IPS-15b (cell line): ENCODE measurements at regions not wholly inside any gene's neighbourhood (a gene's known extent, or its start where the extent isn't known, plus 50 kb on each side); places are given as distances from the start of the nearest gene placed in this dataset.
A peak's percentile ranks its signal among the peaks of the same experiment; 100 is the strongest.

Experiments used
- H3K27me3 ChIP-seq: one replicate; pipeline ENCODE4 v1.6.1; 2013; ENCODE audit warnings: low read length; ENCODE audit not compliant: control insufficient read depth, insufficient read depth
- H3K36me3 ChIP-seq: one replicate; pipeline ENCODE4 v1.6.1; 2013; ENCODE audit warnings: low read length; ENCODE audit not compliant: control insufficient read depth, insufficient read depth
- H3K4me1 ChIP-seq: one replicate; pipeline ENCODE4 v1.6.1; 2013; ENCODE audit warnings: mild to moderate bottlenecking, low read length; ENCODE audit not compliant: control insufficient read depth, insufficient read depth
- H3K4me3 ChIP-seq: one replicate; pipeline ENCODE4 v1.5.1; 2013; ENCODE audit warnings: low read depth, low read length
- H3K9ac ChIP-seq: one replicate; pipeline ENCODE4 v1.6.1; 2013; ENCODE audit warnings: low read depth, mild to moderate bottlenecking, low read length
- H3K9me3 ChIP-seq: one replicate; pipeline ENCODE4 v1.6.1; 2013; ENCODE audit warnings: mild to moderate bottlenecking, low read length; ENCODE audit not compliant: control insufficient read depth, insufficient read depth

DNA sequence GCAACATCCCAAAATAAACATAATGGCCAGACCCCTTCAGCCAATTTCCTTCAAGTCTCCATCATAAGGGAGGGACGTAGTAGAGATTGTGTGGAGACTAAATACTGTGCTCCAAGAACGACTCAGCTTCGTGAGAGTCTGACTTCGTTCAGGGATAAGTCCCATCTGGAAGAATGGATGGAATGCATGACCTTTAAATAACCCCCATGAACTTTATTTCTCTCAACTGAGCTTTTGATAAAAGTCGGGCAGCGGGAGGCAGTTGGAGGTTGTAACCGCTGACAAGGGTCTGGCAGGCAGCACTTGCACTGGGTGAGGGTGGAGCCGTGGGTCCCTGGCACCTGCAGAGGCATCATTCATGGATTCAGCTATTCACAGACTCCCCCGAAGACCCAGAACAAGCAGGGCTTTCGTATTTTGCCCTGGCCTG is 115.9 kb downstream of the ZFP36L2 start:
- Histone ChIP-seq H3K4me1 (no peaks in the 10 kb centered on the region), H3K27me3 (no peaks in the 10 kb centered on the region), H3K9ac (no peak overlapping the region), H3K9me3 (no peaks in the 10 kb centered on the region), H3K36me3 (no peaks in the 10 kb centered on the region), H3K4me3 (no peak overlapping the region)

- Histone ChIP-seq H3K4me1 (no peaks in the 10 kb centered on the region), H3K4me3 (no peak overlapping the region)
Measured at GRCh38 chr2:43109261-43109743, 117.1 kb downstream of the ZFP36L2 start.

DNA sequence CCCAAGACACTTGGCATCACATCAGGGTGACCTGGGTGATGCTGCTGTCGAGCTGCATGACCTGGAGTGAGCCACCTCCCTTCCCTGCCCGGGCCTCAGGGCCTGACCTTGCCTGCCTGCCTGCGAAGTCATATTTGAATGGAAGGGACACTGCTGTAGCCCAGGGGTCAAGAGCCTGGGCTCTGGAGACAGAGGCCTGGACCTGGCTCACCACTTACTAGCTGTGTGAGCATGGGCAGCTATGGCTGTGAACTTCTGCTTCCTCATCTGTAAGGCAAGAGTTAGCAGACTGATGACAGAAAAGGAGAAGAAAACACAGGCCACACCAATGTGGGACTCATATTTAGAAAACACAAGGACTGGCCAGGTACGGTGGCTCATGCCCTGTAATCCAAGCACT is 118.7 kb downstream of the ZFP36L2 start:
- H3K9me3 ChIP-seq: no peaks in the 10 kb centered on the region
- H3K27me3 ChIP-seq: no peaks in the 10 kb centered on the region

More at GRCh38 chr2:43109261-43109743, 117.1 kb downstream of the ZFP36L2 start:
- no peak overlapping the region for H3K9ac ChIP-seq
- no peaks in the 10 kb centered on the region for H3K9me3 ChIP-seq
- no peaks in the 10 kb centered on the region for H3K36me3 ChIP-seq
- H3K27me3 ChIP-seq: no peaks in the 10 kb centered on the region

GRCh38 chr2:43106559-43107527 is 119.6 kb downstream of the ZFP36L2 start:
- Histone ChIP-seq H3K36me3 (no peaks in the 10 kb centered on the region), H3K4me1 (peaks cover 1% of the 10 kb centered on the region), H3K4me3 (no peak overlapping the region), H3K9ac (no peak overlapping the region), H3K9me3 (no peaks in the 10 kb centered on the region), H3K27me3 (peaks cover 1% of the 10 kb centered on the region)

More for the DNA sequence above, 118.7 kb downstream of the ZFP36L2 start:
- Histone ChIP-seq H3K9ac (no peak overlapping the region), H3K4me1 (no peaks in the 10 kb centered on the region), H3K4me3 (no peak overlapping the region), H3K36me3 (no peaks in the 10 kb centered on the region)

- no peaks in the 10 kb centered on the region for H3K9me3 ChIP-seq
- H3K36me3 ChIP-seq: no peaks in the 10 kb centered on the region
- H3K9ac ChIP-seq: no peak overlapping the region
- H3K4me1 ChIP-seq: peaks cover 6% of the 10 kb centered on the region
- H3K27me3 ChIP-seq: peaks cover 3% of the 10 kb centered on the region
- no peak overlapping the region for H3K4me3 ChIP-seq
Measured at GRCh38 chr2:43105586-43106558, 120.5 kb downstream of the ZFP36L2 start.

- Histone ChIP-seq H3K4me3 (no peak overlapping the region), H3K27me3 (peaks cover 3% of the 10 kb centered on the region), H3K4me1 (peaks cover 6% of the 10 kb centered on the region), H3K9me3 (no peaks in the 10 kb centered on the region), H3K36me3 (no peaks in the 10 kb centered on the region), H3K9ac (no peak overlapping the region)
Measured at GRCh38 chr2:43104763-43105162, 121.6 kb downstream of the ZFP36L2 start.

DNA sequence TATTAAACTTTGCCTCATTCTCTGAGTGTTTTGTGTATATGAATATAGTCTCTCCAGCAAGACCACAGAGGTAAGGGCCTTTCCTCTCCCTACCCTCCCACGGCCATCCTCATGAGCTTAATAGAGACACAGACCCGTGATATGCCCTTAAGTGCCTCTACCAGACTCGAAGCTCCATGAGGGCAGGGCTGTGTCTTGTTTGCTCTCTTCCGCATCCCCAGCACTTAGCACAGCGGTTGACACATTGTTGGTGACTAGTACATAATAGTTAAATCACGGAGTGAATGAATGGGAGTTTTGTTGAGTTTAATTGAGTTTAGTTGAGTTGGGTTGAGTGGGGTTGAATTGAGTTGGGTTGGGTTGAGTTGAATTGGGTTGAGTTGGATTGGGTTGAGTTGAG is 122.3 kb downstream of the ZFP36L2 start:
- H3K9ac ChIP-seq: no peak overlapping the region
- no peak overlapping the region for H3K4me3 ChIP-seq
- peaks cover 6% of the 10 kb centered on the region for H3K4me1 ChIP-seq
- peaks cover 7% of the 10 kb centered on the region for H3K27me3 ChIP-seq
- no peaks in the 10 kb centered on the region for H3K36me3 ChIP-seq
- H3K9me3 ChIP-seq: no peaks in the 10 kb centered on the region

DNA sequence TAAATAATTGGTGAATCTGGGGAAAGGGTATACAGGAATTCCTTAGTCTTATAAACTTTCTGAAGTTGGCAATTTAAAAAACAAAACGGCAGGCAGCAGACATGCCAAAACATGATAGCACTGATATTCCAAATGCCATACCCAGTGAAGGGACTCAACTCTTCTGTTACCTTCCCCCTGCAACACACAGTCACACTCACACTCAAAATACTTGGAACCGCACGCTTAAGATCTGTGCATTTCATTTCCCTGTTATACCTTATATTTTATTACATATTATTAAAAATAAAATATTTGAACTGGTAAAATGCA is 123.4 kb downstream of the ZFP36L2 start:
- Histone ChIP-seq H3K36me3 (no peaks in the 10 kb centered on the region), H3K9ac (no peak overlapping the region), H3K27me3 (peaks cover 7% of the 10 kb centered on the region), H3K9me3 (no peaks in the 10 kb centered on the region), H3K4me3 (no peak overlapping the region), H3K4me1 (peaks cover 6% of the 10 kb centered on the region)

DNA sequence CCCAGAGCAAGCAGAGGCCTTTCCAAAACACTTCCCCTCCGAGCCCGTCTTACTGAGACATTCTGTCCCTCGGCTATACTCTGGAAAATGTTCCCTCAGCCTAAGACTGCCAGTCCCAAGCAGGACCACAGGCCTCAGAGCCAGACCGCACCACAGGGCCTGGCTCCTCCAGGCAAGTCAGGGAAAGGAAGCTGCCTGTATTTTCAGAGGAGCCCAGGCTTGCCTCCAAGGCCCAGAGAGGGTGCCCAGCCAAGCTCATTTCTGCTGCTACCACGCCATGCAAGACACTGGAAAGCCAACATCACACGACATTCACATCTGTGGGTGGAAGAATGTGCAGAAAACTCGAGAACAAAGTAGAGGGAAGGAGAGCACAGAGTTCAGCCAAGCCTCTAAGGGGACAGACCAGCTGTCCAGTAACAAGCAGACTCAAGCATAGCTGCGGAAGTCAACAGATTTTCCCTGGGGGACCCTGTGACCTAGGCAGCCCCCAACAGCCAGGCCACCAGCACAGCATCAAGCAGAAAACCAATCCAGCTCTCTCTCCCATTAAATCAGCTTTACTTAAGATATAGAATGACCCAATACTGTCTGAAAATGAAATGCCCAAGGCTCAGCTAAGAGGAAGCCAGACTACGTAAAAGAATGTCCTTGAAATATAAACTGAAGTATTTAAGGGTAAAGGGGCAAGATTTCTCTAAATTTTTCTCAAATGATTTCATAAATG is 123.9 kb downstream of the ZFP36L2 start:
- no peaks in the 10 kb centered on the region for H3K9me3 ChIP-seq
- peaks cover 7% of the 10 kb centered on the region for H3K27me3 ChIP-seq
- H3K9ac ChIP-seq: peak overlapping the region; percentile 16
- H3K36me3 ChIP-seq: no peaks in the 10 kb centered on the region
- peaks cover 6% of the 10 kb centered on the region for H3K4me1 ChIP-seq
- H3K4me3 ChIP-seq: no peak overlapping the region

GRCh38 chr2:43101751-43102150 is 124.7 kb downstream of the ZFP36L2 start:
- Histone ChIP-seq H3K27me3 (peaks cover 7% of the 10 kb centered on the region), H3K36me3 (no peaks in the 10 kb centered on the region), H3K4me1 (peaks cover 6% of the 10 kb centered on the region), H3K9ac (peak overlapping the region; percentile 41), H3K4me3 (peak overlapping the region; percentile 10), H3K9me3 (no peaks in the 10 kb centered on the region)
